GM21717 (cell line): ENCODE measurements at regions not wholly inside any gene's neighbourhood (a gene's known extent, or its start where the extent isn't known, plus 50 kb on each side); places are given as distances from the start of the nearest gene placed in this dataset.

Experiments
- ATAC-seq: cut with Tn5 transposase; IDR thresholded peaks from one replicate; pipeline ENCODE4 v1.9.1; 2021; ENCODE audit warnings: mild to moderate bottlenecking, moderate library complexity; ENCODE audit not compliant: unreplicated experiment

GRCh38 chr9:81292056-81292805 lies 397.1 kb downstream of the TLE1 start:
- ATAC-seq = no peak

GRCh38 chr9:81289622-81290021 lies 399.7 kb downstream of the TLE1 start:
- no peak for ATAC-seq

GRCh38 chr9:81268048-81268447 lies 421.3 kb downstream of the TLE1 start:
- ATAC-seq = no peak

- no peak for ATAC-seq
Observed at GRCh38 chr9:81266674-81267073, 422.7 kb downstream of the TLE1 start.

GRCh38 chr9:81266086-81266485 lies 423.3 kb downstream of the TLE1 start:
- ATAC-seq = no peak

- ATAC-seq = no peak
Observed at GRCh38 chr9:81264516-81264915, 424.8 kb downstream of the TLE1 start.

- no peak for ATAC-seq
Observed at GRCh38 chr9:81259896-81260295, 429.5 kb downstream of the TLE1 start.

- ATAC-seq = no peak
Observed at GRCh38 chr9:81256368-81256767, 433.0 kb downstream of the TLE1 start.

- no peak for ATAC-seq
Observed at GRCh38 chr9:81250606-81251005, 438.7 kb downstream of the TLE1 start.

- no peak for ATAC-seq
Observed at GRCh38 chr9:81250041-81250440, 439.3 kb downstream of the TLE1 start.

- no peak for ATAC-seq
Observed at GRCh38 chr9:81245254-81245956, 443.9 kb downstream of the TLE1 start.

GRCh38 chr9:81244631-81245030 lies 444.7 kb downstream of the TLE1 start:
- ATAC-seq = no peak

GRCh38 chr9:81242866-81243265 lies 446.5 kb downstream of the TLE1 start:
- no peak for ATAC-seq

GRCh38 chr9:81239388-81239787 lies 450.0 kb downstream of the TLE1 start:
- no peak for ATAC-seq

- ATAC-seq = no peak
Observed at GRCh38 chr9:81237565-81238231, 451.6 kb downstream of the TLE1 start.

- ATAC-seq = no peak
Observed at GRCh38 chr9:81234924-81235610, 454.3 kb downstream of the TLE1 start.

GRCh38 chr9:81231011-81231410 lies 458.3 kb downstream of the TLE1 start:
- no peak for ATAC-seq

GRCh38 chr9:81227507-81228245 lies 461.7 kb downstream of the TLE1 start:
- no peak for ATAC-seq

- no peak for ATAC-seq
Observed at GRCh38 chr9:81225596-81225995, 463.8 kb downstream of the TLE1 start.

GRCh38 chr9:81224166-81225081 lies 464.9 kb downstream of the TLE1 start:
- ATAC-seq = no peak
